Smooth muscle cell (in vitro differentiated cells): ENCODE measurements at regions not wholly inside any gene's neighbourhood (a gene's known extent, or its start where the extent isn't known, plus 50 kb on each side); places are given as distances from the start of the nearest gene placed in this dataset.

Experiments
- DNase-seq: peaks from one replicate; lab custom pipeline; 2025; ENCODE audit not compliant: unreplicated experiment; lab: John Stamatoyannopoulos, UW
- H2AFZ ChIP-seq: fragments of 200-600 bp; sonication (generic); 2 replicates; pipeline ENCODE4 v1.6.0; 2016; ENCODE audit warnings: antibody characterized with exemption, low read depth, mild to moderate bottlenecking
- H3F3A ChIP-seq: fragments of 200-600 bp; sonication (generic); 2 replicates; pipeline ENCODE4 v1.6.0; 2017; ENCODE audit warnings: antibody characterized with exemption, low read depth
- H3K27ac ChIP-seq: fragments of 200-600 bp; sonication (generic); 2 replicates; pipeline ENCODE4 v1.5.1; 2016; ENCODE audit warnings: low read depth, mild to moderate bottlenecking
- H3K27me3 ChIP-seq: fragments of 200-600 bp; sonication (generic); 2 replicates; pipeline ENCODE4 v1.6.1; 2016; ENCODE audit warnings: low read depth, mild to moderate bottlenecking
- H3K36me3 ChIP-seq: fragments of 200-600 bp; sonication (generic); 2 replicates; pipeline ENCODE4 v1.5.1; 2016; ENCODE audit warnings: low read depth
- H3K4me1 ChIP-seq: fragments of 200-600 bp; sonication (generic); 2 replicates; pipeline ENCODE4 v1.5.1; 2016; ENCODE audit warnings: low read depth
- H3K4me2 ChIP-seq: fragments of 200-600 bp; sonication (generic); 2 replicates; pipeline ENCODE4 v1.6.0; 2016; ENCODE audit warnings: mild to moderate bottlenecking
- H3K4me3 ChIP-seq: fragments of 200-600 bp; sonication (generic); 2 replicates; pipeline ENCODE4 v1.5.1; 2016; ENCODE audit warnings: mild to moderate bottlenecking
- H3K79me2 ChIP-seq: fragments of 200-600 bp; sonication (generic); 2 replicates; pipeline ENCODE4 v1.6.0; 2016; ENCODE audit warnings: low read depth, mild to moderate bottlenecking
- H3K9ac ChIP-seq: fragments of 200-600 bp; sonication (generic); 2 replicates; pipeline ENCODE4 v1.6.0; 2016; ENCODE audit warnings: low read depth
- H3K9me3 ChIP-seq: fragments of 200-600 bp; sonication (generic); replicated peaks from 2 replicates; pipeline ENCODE4 v1.5.1; 2016; ENCODE audit warnings: low read depth
- H4K20me1 ChIP-seq: fragments of 200-600 bp; sonication (generic); 2 replicates; pipeline ENCODE4 v1.6.0; 2016; ENCODE audit warnings: low read depth
- CTCF ChIP-seq: fragments of 200-600 bp; sonication (generic); IDR thresholded peaks from 2 replicates; pipeline ENCODE4 v1.5.1; 2017; ENCODE audit warnings: borderline replicate concordance, mild to moderate bottlenecking, antibody characterized with exemption; ENCODE audit not compliant: insufficient read depth, poor library complexity, severe bottlenecking
- WGBS: methylation state at CpG from one replicate; pipeline ENCODE4 v1.1.7; 2016; ENCODE audit warnings: low lambda C conversion rate; 5-methylcytosine and 5-hydroxymethylcytosine counted together

- Histone ChIP-seq H2AFZ (peak overlapping the region; percentile 30), H3K9me3 (no peaks in the 10 kb centered on the region), H3K4me2 (peak overlapping the region; percentile 26), H3K79me2 (no peaks in the 10 kb centered on the region), H3K9ac (no peak overlapping the region), H3K27ac (no peak overlapping the region), H3F3A (no peaks in the 10 kb centered on the region), H4K20me1 (no peaks in the 10 kb centered on the region), H3K36me3 (no peaks in the 10 kb centered on the region), H3K4me3 (no peak overlapping the region), H3K4me1 (no peaks in the 10 kb centered on the region), H3K27me3 (no peaks in the 10 kb centered on the region)
- TF ChIP-seq CTCF = no peak
- WGBS = 33% methylated on average over 3 of the region's 3 CpGs
- DNase-seq = no peak
These were observed 138.1 kb upstream of the THSD7A start for GRCh38 chr7:11970132-11970531.

- H3K79me2 ChIP-seq = no peaks in the 10 kb centered on the region
- no peaks in the 10 kb centered on the region for H3K9me3 ChIP-seq
- no peaks in the 10 kb centered on the region for H3K36me3 ChIP-seq
- no peak overlapping the region for H3K27ac ChIP-seq
- H3K9ac ChIP-seq = no peak overlapping the region
- no peaks in the 10 kb centered on the region for H3K4me1 ChIP-seq
- H3K27me3 ChIP-seq = no peaks in the 10 kb centered on the region
- H3F3A ChIP-seq = no peaks in the 10 kb centered on the region
- no peaks in the 10 kb centered on the region for H4K20me1 ChIP-seq
- H3K4me2 ChIP-seq = no peak overlapping the region
- TF ChIP-seq CTCF = no peak
- H2AFZ ChIP-seq = no peak overlapping the region
- no peak overlapping the region for H3K4me3 ChIP-seq
- DNase-seq = no peak
These were observed 153.4 kb upstream of the THSD7A start for GRCh38 chr7:11985376-11985775.

- no peak overlapping the region for H3K27ac ChIP-seq
- H3K79me2 ChIP-seq = no peaks in the 10 kb centered on the region
- no peaks in the 10 kb centered on the region for H4K20me1 ChIP-seq
- no peak overlapping the region for H3K4me2 ChIP-seq
- no peak overlapping the region for H2AFZ ChIP-seq
- no peaks in the 10 kb centered on the region for H3K36me3 ChIP-seq
- no peak overlapping the region for H3K9ac ChIP-seq
- H3K9me3 ChIP-seq = no peaks in the 10 kb centered on the region
- no peak for TF ChIP-seq CTCF
- no peaks in the 10 kb centered on the region for H3K4me1 ChIP-seq
- no peak overlapping the region for H3K4me3 ChIP-seq
- no peaks in the 10 kb centered on the region for H3F3A ChIP-seq
- no peak for DNase-seq
- no peaks in the 10 kb centered on the region for H3K27me3 ChIP-seq
- 92% methylated on average over 3 of the region's 3 CpGs for WGBS
These were observed 154.0 kb upstream of the THSD7A start for GRCh38 chr7:11985971-11986370.

GRCh38 chr7:11988186-11988585 lies 156.2 kb upstream of the THSD7A start:
- Histone ChIP-seq H3K9ac (no peak overlapping the region), H3K27ac (no peak overlapping the region), H4K20me1 (no peaks in the 10 kb centered on the region), H3K27me3 (no peaks in the 10 kb centered on the region), H3F3A (no peaks in the 10 kb centered on the region), H2AFZ (no peak overlapping the region), H3K9me3 (no peaks in the 10 kb centered on the region), H3K4me1 (no peaks in the 10 kb centered on the region), H3K79me2 (no peaks in the 10 kb centered on the region), H3K36me3 (no peaks in the 10 kb centered on the region), H3K4me2 (no peak overlapping the region), H3K4me3 (no peak overlapping the region)
- no peak for TF ChIP-seq CTCF
- 77% methylated on average over 1 of the region's 1 CpG for WGBS
- DNase-seq = no peak
